Body of pancreas (tissue), 4 donors: ENCODE measurements at regions not wholly inside any gene's neighbourhood (a gene's known extent, or its start where the extent isn't known, plus 50 kb on each side); places are given as distances from the start of the nearest gene placed in this dataset.
A peak's percentile ranks its signal among the peaks of the same experiment; 100 is the strongest.

Source experiments
- ATAC-seq: fragments of 150-250 bp; one replicate; pipeline ENCODE4 v1.9.1; 2016
- DNase-seq, 4 donors: peaks; one replicate each; pipeline ENCODE4 v3.0.0-alpha.2; 2019
- H3K27ac ChIP-seq, 4 donors: fragments of 200-600 bp; sonication (generic); 1 replicate in 3 of 4; 2 replicates in 1 of 4; pipeline versions ENCODE4 v1.5.1 to v1.6.1; 2016 to 2019; ENCODE audit warnings: mild to moderate bottlenecking in 1 of 4, mixed read lengths in 1 of 4, moderate library complexity in 1 of 4
- H3K27me3 ChIP-seq, 2 donors: fragments of 200-600 bp; sonication (generic); one replicate each; pipeline ENCODE4 v1.6.0; 2016; ENCODE audit warnings: mild to moderate bottlenecking in 1 of 2
- H3K36me3 ChIP-seq, 2 donors: fragments of 200-600 bp; sonication (generic); replicated peaks in 1 of 2; 2 replicates each; pipeline ENCODE4 v1.5.1; 2016; ENCODE audit warnings: low read depth in 2 of 2; ENCODE audit not compliant: insufficient read depth in 1 of 2
- H3K4me1 ChIP-seq: fragments of 200-600 bp; sonication (generic); one replicate; pipeline ENCODE4 v1.6.0; 2016
- H3K4me3 ChIP-seq, 2 donors: fragments of 200-600 bp; sonication (generic); 1 replicate in 1 of 2; 2 replicates in 1 of 2; pipeline ENCODE4 v1.5.1; 2016 to 2019
- H3K9me3 ChIP-seq, 3 donors: fragments of 200-600 bp; sonication (generic); 1 replicate in 2 of 3; 2 replicates in 1 of 3; pipeline ENCODE4 v1.5.1; 2016
- CTCF ChIP-seq, 7 experiments: fragments of 450-650 bp in 4 of 7; fragments of 200-600 bp in 3 of 7; sonication (generic) in 3 of 7; IDR thresholded peaks; one replicate each; pipeline ENCODE4 v1.5.1; 2016 to 2019; ENCODE audit warnings: antibody characterized with exemption in 7 of 7
- POLR2A ChIP-seq, 3 donors: fragments of 450-650 bp; IDR thresholded peaks; one replicate each; pipeline ENCODE4 v1.6.1; 2016; ENCODE audit warnings: antibody characterized with exemption in 3 of 3, mild to moderate bottlenecking in 2 of 3
- WGBS, 2 donors: methylation state at CpG; one replicate each; pipeline ENCODE4 v1.1.5; 2017; 5-methylcytosine and 5-hydroxymethylcytosine counted together
- intact Hi-C: fragments of 100-400 bp; cut with DNase I; formaldehyde crosslinking; loops from one replicate; pipeline ENCODE4 v1.15.1; 2023

- no peak overlapping the region for H3K27ac ChIP-seq
- ATAC-seq (no peak), DNase-seq (no peak)
- no peaks in the 10 kb centered on the region for H3K4me1 ChIP-seq
- H3K36me3 ChIP-seq: no peaks in the 10 kb centered on the region
- H3K27me3 ChIP-seq: no peaks in the 10 kb centered on the region
- no peak overlapping the region for H3K4me3 ChIP-seq
- H3K9me3 ChIP-seq: no peaks in the 10 kb centered on the region
- WGBS, 2 donors: 59% methylated on average over 8 of the region's 8 CpGs
- no peak for TF ChIP-seq POLR2A (IDR thresholded peaks at IDR 0.05)
- no peak for TF ChIP-seq CTCF (IDR thresholded peaks at IDR 0.05)
- intact Hi-C loops: no loop called here
Measured at GRCh38 chr3:72052841-72053409, 268.0 kb upstream of the PROK2 start.

- Histone ChIP-seq H3K9me3 (no peaks in the 10 kb centered on the region), H3K36me3 (no peaks in the 10 kb centered on the region), H3K27ac (no peak overlapping the region), H3K4me3 (no peak overlapping the region), H3K27me3 (no peaks in the 10 kb centered on the region), H3K4me1 (no peaks in the 10 kb centered on the region)
- TF ChIP-seq POLR2A (IDR thresholded peaks at IDR 0.05): no peak
- no peak for TF ChIP-seq CTCF (IDR thresholded peaks at IDR 0.05)
- ATAC-seq (no peak), DNase-seq (no peak)
- 84 to 87% methylated on average over 5 of the region's 5 CpGs for WGBS, 2 donors
- intact Hi-C loops: no loop called here
Measured at GRCh38 chr3:72050771-72051170, 265.8 kb upstream of the PROK2 start.

GRCh38 chr3:72050048-72050632 lies 265.2 kb upstream of the PROK2 start:
- TF ChIP-seq POLR2A (IDR thresholded peaks at IDR 0.05) (no peak), CTCF (IDR thresholded peaks at IDR 0.05) (no peak)
- Histone ChIP-seq H3K9me3 (no peaks in the 10 kb centered on the region), H3K4me1 (no peaks in the 10 kb centered on the region), H3K36me3 (no peaks in the 10 kb centered on the region), H3K4me3 (no peak overlapping the region), H3K27ac (no peak overlapping the region), H3K27me3 (no peaks in the 10 kb centered on the region)
- WGBS, 2 donors: 38 to 60% methylated on average over 6 of the region's 6 CpGs
- intact Hi-C loops: no loop called here
- DNase-seq (peak in 1 of 4 donors; percentile 13), ATAC-seq (no peak)

- ATAC-seq (no peak), DNase-seq (no peak)
- H3K4me1 ChIP-seq: no peaks in the 10 kb centered on the region
- H3K9me3 ChIP-seq: no peaks in the 10 kb centered on the region
- no peak overlapping the region for H3K27ac ChIP-seq
- no peak for TF ChIP-seq POLR2A (IDR thresholded peaks at IDR 0.05)
- TF ChIP-seq CTCF (IDR thresholded peaks at IDR 0.05): no peak
- H3K4me3 ChIP-seq: no peak overlapping the region
- no peaks in the 10 kb centered on the region for H3K27me3 ChIP-seq
- intact Hi-C loops: no loop called here
- 63 to 80% methylated on average over 1 of the region's 1 CpG for WGBS, 2 donors
- no peaks in the 10 kb centered on the region for H3K36me3 ChIP-seq
Measured at GRCh38 chr3:72049300-72049699, 264.4 kb upstream of the PROK2 start.

GRCh38 chr3:72048873-72049272 lies 263.9 kb upstream of the PROK2 start:
- WGBS, 2 donors: 86 to 87% methylated on average over 5 of the region's 5 CpGs
- H3K9me3 ChIP-seq: no peaks in the 10 kb centered on the region
- intact Hi-C loops: no loop called here
- no peaks in the 10 kb centered on the region for H3K4me1 ChIP-seq
- H3K4me3 ChIP-seq: no peak overlapping the region
- no peak overlapping the region for H3K27ac ChIP-seq
- H3K27me3 ChIP-seq: no peaks in the 10 kb centered on the region
- ATAC-seq (no peak), DNase-seq (no peak)
- TF ChIP-seq POLR2A (IDR thresholded peaks at IDR 0.05) (no peak), CTCF (IDR thresholded peaks at IDR 0.05) (no peak)
- H3K36me3 ChIP-seq: no peaks in the 10 kb centered on the region
